ENCODE measurements at regions not wholly inside any gene's neighbourhood (a gene's known extent, or its start where the extent isn't known, plus 50 kb on each side); places are given as distances from the start of the nearest gene placed in this dataset.

GRCh38 chr2:120820953-120821279, 85.2 kb downstream of the GLI2 start:
- TF ChIP-seq EP300 (IDR thresholded peaks at IDR 0.05; ENCODE audit: low read depth) = no peak
- TF ChIP-seq POLR2A (IDR thresholded peaks at IDR 0.05) = no peak
- TF ChIP-seq CTCF (IDR thresholded peaks at IDR 0.05) = no peak
- TF ChIP-seq POLR2AphosphoS5 (IDR thresholded peaks at IDR 0.05) = no peak
